Natural killer cell (primary cell): ENCODE measurements at regions not wholly inside any gene's neighbourhood (a gene's known extent, or its start where the extent isn't known, plus 50 kb on each side); places are given as distances from the start of the nearest gene placed in this dataset.

Experiments
- ATAC-seq, 3 donors: fragments of 150-1000 bp in 2 of 3; fragments of 200-7000 bp in 1 of 3; cut with Tn5 transposase; 1 replicate in 1 of 3; 2 replicates in 2 of 3; pipeline ENCODE4 v1.10.0; 2021; ENCODE audit warnings: mild to moderate bottlenecking in 2 of 3, moderate library complexity in 2 of 3
- DNase-seq, 2 donors: peaks; one replicate each; pipeline versions ENCODE4 v3.0.0 to v3.0.0-alpha.2; 2013 to 2021; ENCODE audit warnings: mixed read lengths in 1 of 2
- H3K27ac ChIP-seq: one replicate; pipeline ENCODE4 v1.5.1; 2013; ENCODE audit warnings: mild to moderate bottlenecking, low read length
- H3K27me3 ChIP-seq: one replicate; pipeline ENCODE4 v1.6.1; 2013; ENCODE audit warnings: low read length; ENCODE audit not compliant: control insufficient read depth, insufficient read depth
- H3K36me3 ChIP-seq: one replicate; pipeline ENCODE4 v1.6.1; 2013; ENCODE audit warnings: low read length; ENCODE audit not compliant: control insufficient read depth, insufficient read depth
- H3K4me1 ChIP-seq: one replicate; pipeline ENCODE4 v1.6.1; 2013; ENCODE audit warnings: low read length; ENCODE audit not compliant: control insufficient read depth, insufficient read depth
- H3K4me3 ChIP-seq: one replicate; pipeline ENCODE4 v1.5.1; 2013; ENCODE audit warnings: low read length
- H3K9me3 ChIP-seq: one replicate; pipeline ENCODE4 v1.6.1; 2013; ENCODE audit warnings: low read length; ENCODE audit not compliant: control insufficient read depth, insufficient read depth
- H3K27ac Mint-ChIP-seq, 2 donors: one replicate each; pipeline ENCODE4 v1.8.0; 2022; ENCODE audit warnings: mild to moderate bottlenecking in 2 of 2, mixed read lengths in 2 of 2, moderate library complexity in 1 of 2
- H3K27me3 Mint-ChIP-seq, 2 donors: one replicate each; pipeline ENCODE4 v1.8.0; 2022; ENCODE audit warnings: low read depth in 2 of 2, mixed read lengths in 2 of 2
- H3K36me3 Mint-ChIP-seq: one replicate; pipeline ENCODE4 v1.8.0; 2022; ENCODE audit warnings: mixed read lengths
- H3K4me1 Mint-ChIP-seq, 2 donors: one replicate each; pipeline ENCODE4 v1.8.0; 2022; ENCODE audit warnings: mixed read lengths in 2 of 2
- H3K4me3 Mint-ChIP-seq: one replicate; pipeline ENCODE4 v1.8.0; 2022; ENCODE audit warnings: mild to moderate bottlenecking, moderate library complexity, mixed read lengths
- H3K9me3 Mint-ChIP-seq, 2 donors: one replicate each; pipeline ENCODE4 v1.8.0; 2022; ENCODE audit warnings: mixed read lengths in 2 of 2
- WGBS: methylation state at CpG from one replicate; pipeline ENCODE4 v1.1.7; 2013; ENCODE audit warnings: missing lambda C conversion rate; ENCODE audit not compliant: insufficient coverage; 5-methylcytosine and 5-hydroxymethylcytosine counted together
- intact Hi-C: fragments of 100-400 bp; cut with micrococcal nuclease; formaldehyde crosslinking; loops from one replicate; pipeline ENCODE4 v1.14.2; 2022
- TF ChIP-seq, protein P1 (sequence below): fragments of 200-600 bp; IDR thresholded peaks from one replicate; pipeline ENCODE4 v1.8.0; 2022; ENCODE audit warnings: antibody characterized with exemption

DNA sequence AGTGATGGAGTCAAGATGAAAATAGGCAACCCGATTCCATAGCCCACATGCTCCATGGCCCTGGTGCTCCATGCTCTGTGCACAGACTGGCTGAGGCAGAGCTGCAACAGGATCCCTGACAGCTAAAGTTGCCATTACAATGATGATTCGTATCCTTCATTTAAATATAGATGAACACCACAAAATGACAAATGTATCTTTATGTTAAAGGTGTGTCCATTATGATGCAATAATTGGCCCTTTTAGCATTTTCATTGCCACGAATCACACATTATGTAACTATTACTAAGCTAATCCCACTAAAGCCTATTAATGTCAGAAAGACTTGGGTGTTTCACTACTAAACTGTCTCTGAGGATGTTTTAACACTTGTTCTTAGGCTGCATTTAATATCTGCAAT is 270.2 kb upstream of the THBS1 start:
- no peaks in the 10 kb centered on the region for H3K36me3 Mint-ChIP-seq
- H3K4me1 Mint-ChIP-seq = no peaks in the 10 kb centered on the region
- TF ChIP-seq, protein P1, sequence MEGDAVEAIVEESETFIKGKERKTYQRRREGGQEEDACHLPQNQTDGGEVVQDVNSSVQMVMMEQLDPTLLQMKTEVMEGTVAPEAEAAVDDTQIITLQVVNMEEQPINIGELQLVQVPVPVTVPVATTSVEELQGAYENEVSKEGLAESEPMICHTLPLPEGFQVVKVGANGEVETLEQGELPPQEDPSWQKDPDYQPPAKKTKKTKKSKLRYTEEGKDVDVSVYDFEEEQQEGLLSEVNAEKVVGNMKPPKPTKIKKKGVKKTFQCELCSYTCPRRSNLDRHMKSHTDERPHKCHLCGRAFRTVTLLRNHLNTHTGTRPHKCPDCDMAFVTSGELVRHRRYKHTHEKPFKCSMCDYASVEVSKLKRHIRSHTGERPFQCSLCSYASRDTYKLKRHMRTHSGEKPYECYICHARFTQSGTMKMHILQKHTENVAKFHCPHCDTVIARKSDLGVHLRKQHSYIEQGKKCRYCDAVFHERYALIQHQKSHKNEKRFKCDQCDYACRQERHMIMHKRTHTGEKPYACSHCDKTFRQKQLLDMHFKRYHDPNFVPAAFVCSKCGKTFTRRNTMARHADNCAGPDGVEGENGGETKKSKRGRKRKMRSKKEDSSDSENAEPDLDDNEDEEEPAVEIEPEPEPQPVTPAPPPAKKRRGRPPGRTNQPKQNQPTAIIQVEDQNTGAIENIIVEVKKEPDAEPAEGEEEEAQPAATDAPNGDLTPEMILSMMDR = no peak
- whole genome bisulfite sequencing = 85% methylated on average over 1 of the region's 3 CpGs
- H3K36me3 ChIP-seq = no peaks in the 10 kb centered on the region
- H3K27me3 Mint-ChIP-seq = peaks cover 10 to 35% of the 10 kb centered on the region in 2 donors
- intact Hi-C loops = no loop called here
- no peak overlapping the region for H3K4me3 Mint-ChIP-seq
- no peak overlapping the region for H3K27ac Mint-ChIP-seq
- no peaks in the 10 kb centered on the region for H3K27me3 ChIP-seq
- H3K4me3 ChIP-seq = no peak overlapping the region
- no peaks in the 10 kb centered on the region for H3K9me3 Mint-ChIP-seq
- no peak overlapping the region for H3K27ac ChIP-seq
- DNase-seq (no peak), ATAC-seq (no peak)
- H3K4me1 ChIP-seq = no peaks in the 10 kb centered on the region
- no peaks in the 10 kb centered on the region for H3K9me3 ChIP-seq

DNA sequence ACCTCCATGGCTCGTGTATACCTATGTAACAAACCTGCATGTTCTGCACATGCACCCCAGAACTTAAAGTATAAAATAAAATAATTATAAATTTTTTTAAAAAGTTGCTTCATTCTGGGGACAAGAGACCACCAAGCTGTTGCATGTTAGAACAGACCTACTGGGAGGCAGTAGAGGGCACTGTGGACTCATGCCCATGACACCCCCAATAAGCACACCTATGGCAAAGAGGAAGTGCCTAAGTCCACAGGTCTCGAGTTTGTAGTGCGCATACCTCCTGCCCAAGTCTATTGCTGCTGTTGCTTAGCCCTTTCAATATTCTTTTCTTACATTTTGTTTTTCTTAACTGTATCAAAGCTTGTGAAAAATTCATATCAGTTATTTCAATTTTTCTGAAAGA is 267.9 kb upstream of the THBS1 start:
- WGBS = 38% methylated on average over 2 of the region's 3 CpGs
- H3K36me3 Mint-ChIP-seq = no peaks in the 10 kb centered on the region
- DNase-seq = peak in 1 of 2 donors; percentile 27

DNA sequence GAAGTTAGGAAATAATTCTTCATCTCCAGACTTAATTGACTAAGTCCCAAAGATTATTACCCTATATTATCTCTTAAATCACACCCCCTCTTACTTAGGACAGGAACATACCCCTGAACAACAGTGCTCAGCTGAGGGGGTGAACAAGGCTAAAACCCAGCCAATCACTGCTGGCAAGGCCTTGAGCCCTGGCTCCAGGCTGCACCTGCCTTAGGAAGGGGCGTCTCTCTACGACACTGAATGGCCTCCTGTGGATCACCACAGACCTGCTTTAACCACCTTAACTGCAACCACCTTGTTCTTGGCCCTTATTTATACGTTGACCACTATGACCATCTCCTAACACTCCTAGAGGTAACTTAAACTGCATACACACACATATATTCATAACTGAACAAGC is 267.4 kb upstream of the THBS1 start:
- H3K27ac Mint-ChIP-seq = no peak overlapping the region
- H3K36me3 ChIP-seq = no peaks in the 10 kb centered on the region
- no peaks in the 10 kb centered on the region for H3K4me1 ChIP-seq
- H3K4me3 Mint-ChIP-seq = no peak overlapping the region
- peaks cover 2 to 9% of the 10 kb centered on the region in 2 donors for H3K27me3 Mint-ChIP-seq
- no peaks in the 10 kb centered on the region for H3K27me3 ChIP-seq
- H3K4me1 Mint-ChIP-seq = no peaks in the 10 kb centered on the region
- no peak for DNase-seq
- H3K9me3 ChIP-seq = no peaks in the 10 kb centered on the region
- TF ChIP-seq, protein P1 = no peak
- H3K27ac ChIP-seq = no peak overlapping the region
- no peak for ATAC-seq
- intact Hi-C loops = no loop called here
- H3K4me3 ChIP-seq = no peak overlapping the region
- no peaks in the 10 kb centered on the region for H3K36me3 Mint-ChIP-seq
- WGBS = 79% methylated on average over 3 of the region's 3 CpGs
- H3K9me3 Mint-ChIP-seq = no peaks in the 10 kb centered on the region

More for the DNA sequence above, 267.9 kb upstream of the THBS1 start:
- H3K4me3 Mint-ChIP-seq = no peak overlapping the region
- Histone ChIP-seq H3K9me3 (no peaks in the 10 kb centered on the region), H3K36me3 (no peaks in the 10 kb centered on the region), H3K4me1 (no peaks in the 10 kb centered on the region), H3K27ac (no peak overlapping the region), H3K27me3 (no peaks in the 10 kb centered on the region), H3K4me3 (no peak overlapping the region)
- no peak overlapping the region for H3K27ac Mint-ChIP-seq
- TF ChIP-seq, protein P1 = no peak
- peaks cover 2 to 14% of the 10 kb centered on the region in 2 donors for H3K27me3 Mint-ChIP-seq
- no peaks in the 10 kb centered on the region for H3K4me1 Mint-ChIP-seq
- intact Hi-C loops = no loop called here
- peak in 2 of 3 donors; percentile 52 to 65 for ATAC-seq
- H3K9me3 Mint-ChIP-seq = no peaks in the 10 kb centered on the region

DNA sequence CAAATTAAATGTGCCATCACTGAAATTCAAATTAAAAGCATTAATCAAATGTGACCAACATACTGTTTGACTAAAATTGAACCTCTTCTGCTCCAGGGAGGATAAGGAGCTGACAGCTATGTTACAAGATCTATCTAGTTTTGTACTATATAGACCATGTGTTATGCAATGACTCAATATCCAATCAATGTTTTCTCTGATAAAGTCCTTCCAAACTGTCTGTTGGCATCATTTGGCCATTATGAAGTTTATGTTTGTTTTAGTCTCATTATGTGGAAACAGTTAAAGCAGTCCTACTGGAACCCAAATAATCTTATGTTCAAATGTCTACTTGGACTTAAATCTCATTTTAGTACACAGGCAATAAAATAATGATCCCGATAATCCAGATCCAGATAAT is 267.0 kb upstream of the THBS1 start:
- WGBS = no CpG with 5 or more reads among the region's 1 CpG

More for the DNA sequence above, 267.0 kb upstream of the THBS1 start:
- TF ChIP-seq, protein P1 = no peak
- ATAC-seq (no peak), DNase-seq (no peak)
- peaks cover 2 to 6% of the 10 kb centered on the region in 2 donors for H3K27me3 Mint-ChIP-seq
- no peaks in the 10 kb centered on the region for H3K4me1 ChIP-seq
- H3K27ac ChIP-seq = no peak overlapping the region
- no peak overlapping the region for H3K4me3 Mint-ChIP-seq
- no peak overlapping the region for H3K27ac Mint-ChIP-seq
- H3K4me3 ChIP-seq = no peak overlapping the region
- H3K36me3 ChIP-seq = no peaks in the 10 kb centered on the region
- H3K36me3 Mint-ChIP-seq = no peaks in the 10 kb centered on the region
- no peaks in the 10 kb centered on the region for H3K27me3 ChIP-seq
- H3K4me1 Mint-ChIP-seq = no peaks in the 10 kb centered on the region
- H3K9me3 ChIP-seq = no peaks in the 10 kb centered on the region
- no peaks in the 10 kb centered on the region for H3K9me3 Mint-ChIP-seq
- intact Hi-C loops = no loop called here
